SK-N-DZ (cell line): ENCODE measurements at regions not wholly inside any gene's neighbourhood (a gene's known extent, or its start where the extent isn't known, plus 50 kb on each side); places are given as distances from the start of the nearest gene placed in this dataset.

Source experiments
- DNase-seq: peaks from one replicate; pipeline ENCODE4 v3.0.0-alpha.2; 2015; ENCODE audit warnings: low spot score

DNA sequence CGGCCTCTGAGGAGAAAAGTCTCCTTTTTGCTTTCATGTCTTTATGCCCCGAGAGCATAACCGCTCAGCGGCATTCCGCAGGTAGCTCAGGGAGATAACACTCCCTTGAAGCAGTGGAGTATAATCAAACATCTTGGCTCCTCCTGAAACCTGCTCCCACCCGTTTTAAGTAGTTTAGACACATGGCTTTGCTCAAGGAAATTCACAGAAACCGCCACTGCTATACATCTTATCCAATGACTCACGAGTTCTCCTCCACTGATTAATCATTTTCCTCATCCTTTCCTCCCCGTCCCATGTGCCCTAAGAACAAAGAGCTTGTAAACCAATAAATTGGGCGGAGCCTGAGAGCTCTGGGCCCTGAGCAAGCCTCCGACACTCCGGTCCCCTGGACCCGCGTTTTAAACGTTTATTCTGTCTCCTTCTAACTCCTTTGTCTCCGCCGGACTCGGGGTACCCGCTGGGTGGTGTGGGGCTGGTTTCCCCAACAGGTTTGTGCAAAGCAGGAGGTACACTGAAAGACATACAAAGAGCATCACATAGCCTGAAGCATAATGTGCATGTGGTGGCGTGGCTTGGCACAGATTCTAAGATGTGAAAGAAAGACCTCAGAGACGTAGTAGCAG lies 401.2 kb downstream of the TLL1 start:
- DNase-seq, result no peak

DNA sequence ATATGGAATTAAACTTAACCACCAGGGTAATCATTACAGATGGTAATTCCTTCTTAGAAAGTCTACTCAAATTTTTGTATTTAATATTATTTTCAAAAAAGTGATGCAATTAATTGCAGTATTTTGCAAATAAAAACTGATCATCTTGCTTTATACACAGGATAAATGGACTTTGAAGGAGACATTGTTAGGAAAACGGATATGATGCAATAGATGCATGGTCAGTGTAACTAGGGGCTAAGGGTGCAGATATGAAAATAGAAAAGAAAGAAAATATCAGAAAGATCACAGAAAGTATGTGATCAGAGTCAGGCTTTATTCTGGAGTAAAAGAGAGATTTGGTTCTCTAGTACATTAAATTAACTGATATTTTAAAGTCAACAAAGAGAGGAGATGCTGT lies 401.7 kb downstream of the TLL1 start:
- no peak for DNase-seq

DNA sequence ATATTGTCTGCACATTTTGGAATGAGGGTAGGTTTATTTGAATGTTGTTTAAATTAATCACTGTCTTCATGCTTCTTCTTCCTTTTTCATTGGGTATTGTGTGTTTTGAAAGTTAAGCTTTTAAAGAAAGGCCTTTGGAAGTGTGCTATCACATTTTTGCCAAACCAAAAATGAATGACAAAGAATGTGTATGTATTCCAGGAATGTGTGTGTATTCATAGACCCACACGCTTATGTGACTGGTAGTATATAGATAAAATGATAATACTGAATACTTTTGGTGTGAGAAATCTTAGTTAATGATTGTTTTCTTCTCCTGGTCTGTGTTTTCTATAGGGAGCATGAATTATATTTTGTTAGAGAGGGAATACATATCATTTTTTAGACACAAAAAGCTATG lies 404.4 kb downstream of the TLL1 start:
- no peak for DNase-seq

DNA sequence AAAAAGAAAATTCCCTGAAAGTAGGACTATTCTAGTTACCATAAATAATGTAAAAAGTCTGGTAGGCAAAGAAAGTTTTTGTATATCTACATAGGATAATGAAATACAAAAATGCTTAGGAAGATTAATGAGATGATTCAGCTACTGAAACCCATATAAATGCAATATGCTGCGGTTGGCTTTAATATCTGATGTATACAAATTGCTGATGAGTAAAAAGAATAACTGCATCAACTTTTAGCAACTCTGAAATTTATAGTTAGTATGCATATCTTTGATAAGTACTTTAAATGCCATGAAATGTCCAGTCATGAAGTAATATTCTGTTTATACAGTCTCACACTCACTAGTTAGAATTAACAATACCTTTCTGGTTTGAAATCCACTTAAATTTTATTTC lies 404.8 kb downstream of the TLL1 start:
- DNase-seq, result no peak

DNA sequence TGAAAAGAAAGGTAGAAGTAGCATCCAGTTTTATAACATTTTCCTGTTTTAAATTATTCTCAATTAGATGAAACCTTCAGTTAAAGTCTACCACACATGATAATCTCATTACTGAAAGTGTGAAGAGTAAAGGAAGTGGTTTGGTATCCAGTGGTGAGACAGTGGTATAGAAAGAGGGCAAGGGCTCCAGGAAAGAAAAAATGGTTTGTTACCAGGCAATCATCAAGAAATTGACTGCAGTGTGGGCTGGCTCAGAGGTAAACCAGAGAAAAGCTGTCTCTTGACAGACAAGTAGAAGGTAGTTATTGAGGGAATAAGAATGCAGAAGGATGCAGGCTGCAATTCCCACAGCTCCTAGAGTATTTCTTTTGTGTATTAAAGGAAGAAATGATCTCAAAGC lies 406.2 kb downstream of the TLL1 start:
- no peak for DNase-seq

DNA sequence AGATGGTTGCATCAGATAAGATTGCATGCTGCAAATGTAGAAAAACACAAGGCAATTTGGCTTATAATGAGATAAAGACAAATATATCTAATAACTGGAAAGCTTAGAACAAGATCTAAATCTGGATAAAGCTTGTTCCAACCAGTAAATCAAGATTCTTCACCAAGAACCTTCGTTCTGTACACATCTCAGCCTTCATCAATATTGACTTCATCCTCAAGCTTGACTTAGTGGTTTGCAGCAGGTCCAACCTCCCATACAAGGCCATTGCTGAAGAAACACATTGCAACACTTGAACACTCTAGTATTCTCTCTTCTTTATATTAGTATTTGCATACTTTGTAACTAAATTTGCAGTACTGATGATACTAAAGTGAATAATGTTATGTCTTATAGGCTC lies 407.6 kb downstream of the TLL1 start:
- DNase-seq, result no peak

DNA sequence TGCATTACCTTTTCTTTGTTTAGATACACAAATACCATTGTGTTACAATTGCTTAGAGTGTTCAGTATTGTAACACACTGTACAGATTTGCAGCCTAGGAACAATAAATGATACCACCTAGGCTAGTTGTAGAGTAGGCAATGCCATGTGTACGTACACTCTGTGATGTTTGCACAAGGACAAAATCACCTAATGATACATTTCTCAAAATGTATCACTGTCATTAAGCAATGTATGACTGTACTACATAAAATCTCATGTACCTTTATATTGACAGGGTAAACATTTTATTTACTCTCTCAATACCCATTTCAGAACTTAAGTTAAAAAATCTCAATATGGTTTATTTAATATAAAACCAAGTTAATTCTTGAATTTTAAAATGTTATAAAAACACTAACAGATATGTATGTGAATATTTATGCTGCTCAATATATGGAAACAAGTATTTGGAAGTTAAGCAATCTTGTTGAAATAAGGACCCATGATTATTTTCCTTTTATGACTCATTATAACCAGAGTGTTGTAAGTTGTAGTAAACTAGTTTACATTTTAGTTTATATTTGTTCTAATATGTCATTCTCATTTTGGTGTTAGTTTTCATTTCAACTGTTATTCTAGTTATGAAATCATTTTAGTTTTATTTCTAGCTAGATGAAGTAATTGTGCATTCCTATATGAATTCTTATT lies 409.2 kb downstream of the TLL1 start:
- no peak for DNase-seq

DNA sequence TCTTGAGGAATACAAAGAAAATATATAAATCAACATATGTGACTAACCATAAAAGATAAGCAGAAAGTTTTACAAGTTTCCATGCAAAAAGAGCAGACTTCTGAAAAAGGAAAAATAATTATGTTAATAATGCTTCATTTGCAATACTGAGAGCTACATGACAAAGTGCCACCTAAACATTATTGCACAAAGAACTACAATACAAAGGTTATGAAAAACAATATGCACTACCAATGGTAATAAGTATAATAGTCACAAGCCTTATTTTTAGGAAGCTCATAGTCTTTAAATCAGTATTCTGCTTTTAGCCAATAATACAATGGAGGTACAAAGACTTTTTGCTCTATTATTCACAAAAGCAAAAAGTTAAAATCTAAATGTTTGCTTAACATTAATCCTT lies 411.2 kb downstream of the TLL1 start:
- no peak for DNase-seq

DNA sequence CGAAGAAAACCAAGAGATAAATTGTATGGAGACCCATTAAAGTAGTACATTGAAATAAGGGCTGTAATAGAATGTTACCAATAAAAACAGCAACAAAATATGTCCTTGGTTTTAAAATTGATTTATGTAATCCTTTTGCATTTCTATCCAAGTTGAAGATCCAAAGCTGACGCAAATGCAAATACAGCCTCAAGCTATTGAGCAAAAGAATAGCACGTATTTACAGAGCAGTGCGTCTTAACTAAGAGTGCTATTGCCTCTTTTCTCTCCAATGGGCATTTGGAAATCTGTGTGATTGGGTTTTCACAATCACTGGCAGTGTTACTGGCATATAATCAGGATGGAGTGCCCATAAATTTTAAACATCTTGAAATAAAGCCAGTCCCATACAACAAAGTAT lies 417.4 kb downstream of the TLL1 start:
- no peak for DNase-seq

DNA sequence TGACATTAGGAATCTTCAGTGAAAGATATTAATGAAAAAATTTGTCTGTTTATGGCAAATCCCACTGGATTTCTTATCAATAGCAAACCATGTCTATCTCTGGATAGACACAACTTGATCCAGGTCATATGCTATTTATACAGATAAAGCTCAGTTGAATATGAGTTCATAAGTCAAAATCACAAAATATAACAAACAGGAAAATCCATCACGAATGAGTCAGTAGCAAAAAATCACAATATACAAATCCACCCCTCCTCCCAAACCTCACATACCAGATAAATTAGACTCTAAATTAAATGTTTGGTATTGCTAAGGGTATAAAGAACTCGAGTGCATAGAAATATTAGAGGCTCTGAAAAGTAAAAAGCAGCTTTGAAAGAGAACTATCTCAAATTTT lies 420.5 kb downstream of the TLL1 start:
- DNase-seq, result no peak

DNA sequence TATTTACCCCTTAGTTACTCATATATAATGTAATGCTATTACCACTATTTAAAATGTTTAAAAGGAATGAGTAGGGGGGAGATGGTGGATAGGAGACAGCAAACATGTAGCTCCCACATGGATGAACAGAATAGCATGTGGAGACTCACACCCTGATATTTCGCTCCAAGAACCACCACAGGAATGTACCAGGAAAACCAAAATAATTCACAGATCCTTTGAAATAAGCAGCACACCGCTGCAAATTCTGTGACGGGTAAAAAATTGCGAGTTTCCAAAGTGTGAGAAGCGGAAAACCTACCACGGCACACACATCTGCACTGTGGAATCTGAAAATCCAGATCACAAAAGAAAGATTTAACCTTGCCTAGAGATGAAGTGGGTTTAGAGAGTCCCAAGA lies 428.2 kb downstream of the TLL1 start:
- no peak for DNase-seq

DNA sequence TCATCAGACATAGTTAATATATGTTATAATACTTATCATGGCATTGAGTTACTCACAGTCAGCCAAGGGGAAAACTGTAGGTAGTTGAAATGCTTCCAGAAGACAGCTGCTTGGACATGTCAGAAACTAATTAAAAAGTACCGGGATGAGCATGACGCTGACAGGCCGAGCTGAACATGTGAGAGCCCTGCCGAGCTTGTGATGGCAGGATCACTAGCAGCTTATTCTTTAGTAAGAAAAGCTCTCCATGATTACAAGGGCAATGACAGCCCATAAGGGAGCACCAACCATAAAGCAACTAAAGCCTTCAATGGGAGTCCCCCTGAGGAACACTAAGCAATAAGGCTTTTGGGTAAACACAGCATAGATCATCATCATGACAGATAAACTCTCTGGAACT lies 435.6 kb downstream of the TLL1 start:
- DNase-seq, result no peak

DNA sequence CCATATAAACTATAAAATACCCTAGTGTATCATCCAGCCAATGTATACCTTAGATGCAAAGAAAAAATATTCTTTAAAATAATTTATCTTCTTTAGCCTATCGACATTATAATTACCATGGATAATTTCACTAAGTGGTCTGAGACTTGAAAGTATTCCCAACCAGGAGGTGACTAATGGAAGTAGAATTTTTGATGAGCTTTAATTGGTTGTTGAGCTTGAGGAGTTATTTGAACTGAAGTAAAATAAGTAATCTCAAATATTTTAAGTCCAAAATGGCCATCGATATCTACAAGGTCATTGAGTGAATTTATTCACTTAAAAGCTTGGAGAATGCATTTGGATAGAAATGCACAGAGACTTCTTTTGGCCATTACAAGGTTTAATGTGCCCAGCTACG lies 436.2 kb downstream of the TLL1 start:
- DNase-seq, result no peak

DNA sequence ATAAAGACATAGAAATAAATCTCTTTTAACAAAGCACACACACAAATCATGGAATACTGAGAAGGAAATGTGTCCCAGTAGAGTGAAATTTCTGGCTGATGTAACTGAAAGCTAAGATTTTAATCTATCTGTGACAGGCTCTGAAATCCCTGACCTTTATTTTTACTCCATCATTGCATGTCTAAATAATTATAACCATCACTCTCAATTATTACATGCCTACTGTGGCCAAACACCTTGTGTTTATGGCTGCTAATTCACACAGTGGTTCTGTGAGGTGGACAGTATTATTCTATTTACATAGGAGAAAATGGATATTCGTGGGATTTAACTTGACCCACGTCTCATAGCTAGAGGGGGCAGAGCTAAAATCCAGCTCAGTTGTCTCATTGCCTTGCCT lies 438.1 kb downstream of the TLL1 start:
- DNase-seq, result no peak

DNA sequence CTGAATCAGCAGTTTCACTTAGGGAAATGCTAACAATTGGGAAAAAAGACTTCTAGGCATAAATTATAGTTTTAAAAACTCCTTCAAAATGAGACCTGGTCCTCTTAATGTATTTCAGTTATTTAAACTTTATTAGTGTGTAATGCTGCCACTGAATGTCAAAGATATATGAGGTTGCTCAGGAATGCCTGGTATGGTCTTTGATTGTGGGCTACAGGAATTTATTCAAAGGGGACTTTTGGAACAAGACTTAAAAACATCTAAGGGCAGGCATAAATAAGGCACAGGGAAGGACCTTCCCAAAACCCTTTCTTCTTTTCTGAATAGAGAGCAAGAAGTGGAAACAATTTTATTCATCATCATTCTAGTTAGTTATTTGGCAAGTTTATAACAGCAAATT lies 439.1 kb downstream of the TLL1 start:
- DNase-seq, result no peak

DNA sequence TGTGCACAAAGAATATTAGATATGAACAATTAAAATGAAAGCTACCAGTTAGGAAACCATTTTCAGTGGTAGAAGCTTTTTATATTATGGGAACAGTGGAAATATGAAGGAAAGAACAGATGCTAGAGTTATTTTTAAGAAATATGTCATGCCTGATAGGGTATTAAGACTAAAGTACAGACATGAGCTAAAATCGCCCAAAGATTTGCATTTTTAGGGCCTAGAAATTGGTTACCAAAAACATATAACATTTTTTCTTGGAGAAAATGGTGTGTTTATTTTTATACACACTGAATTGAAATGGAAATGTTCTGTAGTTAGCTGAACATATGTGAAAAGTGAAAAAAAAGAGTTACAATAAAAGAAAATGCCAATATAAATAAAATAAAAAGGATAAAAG lies 441.9 kb downstream of the TLL1 start:
- DNase-seq, result no peak

DNA sequence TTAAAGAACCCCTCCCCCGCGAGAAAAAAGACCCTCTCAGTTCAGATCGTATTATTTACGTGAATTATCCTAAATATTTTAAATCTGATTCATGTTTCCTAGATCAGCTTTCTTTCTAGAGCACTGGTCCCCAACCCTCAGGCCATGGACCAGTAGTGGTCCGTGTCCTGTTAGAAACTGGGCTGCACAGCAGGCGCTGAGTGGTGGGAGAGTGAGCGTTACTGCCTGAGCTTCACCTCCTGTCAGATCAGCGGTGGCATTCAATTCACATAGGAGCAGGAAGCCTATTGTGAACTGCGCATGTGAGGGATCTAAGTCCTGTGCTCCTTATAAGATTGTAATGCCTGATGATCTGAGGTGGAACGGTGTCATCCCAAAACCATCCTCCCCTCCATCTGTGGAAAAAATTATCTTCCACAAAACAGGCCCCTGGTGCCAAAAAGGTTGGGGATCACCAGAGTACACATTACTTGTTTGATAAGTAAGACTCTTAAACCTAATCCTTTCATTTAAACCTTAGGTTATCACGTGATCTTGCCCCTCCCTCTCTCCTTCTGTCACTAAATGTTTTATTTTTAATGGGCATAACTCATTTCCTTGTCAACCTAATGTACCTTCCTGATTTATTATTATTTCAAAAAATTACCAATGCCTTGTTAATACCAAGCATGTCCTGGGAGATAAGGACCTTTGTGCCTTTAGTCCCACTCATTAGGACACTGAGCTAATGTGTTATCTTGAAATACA lies 442.9 kb downstream of the TLL1 start:
- DNase-seq, result no peak

DNA sequence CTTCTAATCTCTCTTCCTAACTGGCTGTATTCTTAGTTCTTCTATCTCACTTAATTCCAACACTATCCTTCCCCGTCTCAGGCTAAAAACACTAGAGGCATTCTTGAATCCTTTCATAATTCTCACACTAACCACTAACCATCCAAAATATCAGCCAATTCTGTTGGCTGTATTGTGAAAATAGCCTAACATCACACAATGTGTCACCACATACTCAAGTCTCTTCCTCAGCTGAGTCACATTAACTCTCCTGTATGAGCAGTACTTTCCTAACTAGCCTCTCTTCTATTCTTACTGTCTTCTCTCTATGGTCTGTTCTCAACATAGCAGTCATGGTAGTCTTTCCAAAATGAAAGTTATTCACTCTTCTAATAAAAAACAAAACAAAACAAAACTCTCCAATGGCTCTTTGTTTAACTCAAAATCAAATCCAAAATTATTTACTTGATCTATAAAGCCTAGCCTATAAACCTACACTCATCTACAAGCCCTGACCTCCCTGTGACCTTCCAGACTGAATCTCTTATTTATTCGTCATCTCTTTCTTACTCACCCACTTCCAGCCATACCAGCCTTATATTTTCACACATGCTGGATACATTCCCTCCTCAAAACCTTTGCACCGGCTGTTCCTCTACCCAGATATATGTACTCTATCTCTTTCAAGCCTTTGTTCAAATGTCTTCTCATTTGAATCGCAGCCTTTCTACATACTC lies 445.9 kb downstream of the TLL1 start:
- DNase-seq, result no peak

DNA sequence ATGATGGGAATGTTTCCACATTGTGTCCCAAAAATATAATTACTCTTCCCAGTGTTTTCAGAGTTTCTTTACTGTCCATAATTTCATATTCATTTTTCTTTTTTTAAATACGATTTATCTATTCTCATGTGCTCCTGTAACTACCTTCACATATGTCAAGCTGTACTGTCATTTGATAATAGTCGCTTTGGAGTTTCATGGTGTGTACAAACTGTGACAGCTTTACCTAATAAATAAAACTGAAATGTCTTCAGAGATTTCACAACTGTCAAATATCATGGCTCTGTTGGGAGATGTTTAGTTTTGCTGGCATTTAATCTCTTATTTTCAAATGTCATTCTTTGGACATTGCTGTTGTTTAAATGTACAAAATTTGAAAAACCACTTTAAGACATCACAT lies 450.2 kb downstream of the TLL1 start:
- no peak for DNase-seq

DNA sequence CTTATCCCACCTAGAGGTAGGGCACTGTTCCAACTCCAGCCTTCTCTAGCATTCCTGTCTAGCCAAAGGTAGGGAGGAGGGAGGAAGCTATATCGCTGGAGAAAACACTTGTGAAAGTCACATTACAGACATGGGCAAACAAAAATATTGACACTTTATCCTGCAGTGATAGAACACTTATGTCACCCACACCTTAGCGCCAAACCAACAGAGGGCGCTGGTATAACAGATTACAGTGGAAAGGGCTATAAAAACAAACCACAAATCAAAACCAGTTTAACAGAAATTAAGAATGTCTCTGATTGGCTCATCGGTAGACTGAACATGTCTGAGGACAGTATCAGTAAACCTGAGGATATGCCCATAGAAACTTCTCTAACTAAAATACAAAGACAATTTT lies 451.3 kb downstream of the TLL1 start:
- DNase-seq, result peak; percentile 7

DNA sequence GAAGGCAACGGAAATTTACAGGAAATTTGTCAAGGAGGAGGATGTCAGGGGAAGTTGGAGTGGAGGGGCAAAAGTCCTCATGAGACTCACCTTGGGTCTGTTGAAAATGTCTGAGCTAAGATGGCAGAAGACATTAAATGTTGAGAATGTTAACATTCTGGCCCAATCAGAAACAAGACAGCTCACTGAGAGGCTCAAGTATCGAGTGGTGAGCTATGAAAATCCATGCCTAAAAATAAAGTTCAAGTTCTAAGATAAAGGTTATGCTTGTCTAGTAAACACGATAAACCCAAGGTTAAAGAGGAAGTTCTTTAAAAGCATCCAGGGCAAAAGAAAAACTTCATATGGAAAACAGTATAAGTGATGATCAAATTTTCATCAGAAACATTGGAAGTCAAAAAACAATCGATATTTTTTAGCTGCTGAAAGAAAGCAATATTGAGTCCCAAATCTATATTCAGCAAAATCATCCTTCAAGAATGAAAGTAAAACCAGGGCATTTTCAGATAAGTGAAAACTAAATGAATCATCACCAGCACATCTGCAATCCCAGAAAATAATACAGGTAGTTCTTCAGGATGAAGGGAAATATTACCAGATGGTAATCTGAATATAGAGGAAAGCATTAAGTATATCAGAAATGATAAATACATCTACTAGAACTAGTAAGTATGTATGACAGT lies 462.4 kb downstream of the TLL1 start:
- DNase-seq, result no peak

DNA sequence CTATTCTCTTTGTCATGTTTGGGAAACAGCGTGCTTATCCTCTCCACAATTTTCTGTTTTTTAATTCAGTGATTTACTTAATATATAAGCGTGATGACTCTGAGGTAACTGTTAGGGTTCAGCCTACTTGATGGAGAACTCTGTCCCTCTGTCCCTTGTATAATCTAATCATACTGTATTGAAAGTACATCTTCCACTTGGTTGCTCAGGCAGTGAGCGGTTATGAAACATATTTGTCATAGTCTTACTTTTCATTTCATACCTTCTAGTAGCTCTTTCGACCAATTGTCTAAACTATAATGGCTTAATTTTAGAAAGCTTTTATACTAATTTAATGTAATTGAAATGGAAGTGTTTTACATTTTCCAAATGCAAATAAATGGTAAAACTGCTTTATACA lies 469.0 kb downstream of the TLL1 start:
- DNase-seq, result no peak
